ENCODE measurements at regions not wholly inside any gene's neighbourhood (a gene's known extent, or its start where the extent isn't known, plus 50 kb on each side); places are given as distances from the start of the nearest gene placed in this dataset.

DNA sequence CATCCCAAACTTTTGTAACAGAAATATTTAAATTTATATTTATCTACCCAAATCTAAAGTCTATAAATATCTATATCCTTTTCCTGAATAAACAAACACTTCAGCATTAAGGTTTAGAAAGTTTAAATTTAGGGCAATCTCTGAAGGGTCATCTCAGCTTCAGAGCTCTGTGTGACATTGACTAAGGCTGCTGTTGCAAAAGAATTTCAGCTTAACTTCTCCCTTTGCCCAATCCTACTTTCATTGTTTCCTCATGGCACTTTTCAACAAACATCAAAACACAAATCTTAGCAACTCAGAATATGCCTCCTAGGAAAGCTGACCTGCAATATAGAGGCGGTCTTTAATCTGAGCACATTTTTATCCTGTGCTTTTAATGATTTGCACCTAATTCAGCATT, 79.7 kb upstream of the BANK1 start:
- Mint-ChIP-seq H3K27ac (ENCODE audit: unreplicated experiment) (no peak overlapping the region), H3K27me3 (ENCODE audit: low read depth) (no peaks in the 10 kb centered on the region), H3K4me1 (no peaks in the 10 kb centered on the region), H3K4me3 (no peak overlapping the region), H3K36me3 (ENCODE audit: low read depth) (peaks cover 9% of the 10 kb centered on the region), H3K9me3 (peaks cover 13% of the 10 kb centered on the region)
- DNase-seq (ENCODE audit: low read depth, low spot score): no peak
- TF ChIP-seq, protein P1, sequence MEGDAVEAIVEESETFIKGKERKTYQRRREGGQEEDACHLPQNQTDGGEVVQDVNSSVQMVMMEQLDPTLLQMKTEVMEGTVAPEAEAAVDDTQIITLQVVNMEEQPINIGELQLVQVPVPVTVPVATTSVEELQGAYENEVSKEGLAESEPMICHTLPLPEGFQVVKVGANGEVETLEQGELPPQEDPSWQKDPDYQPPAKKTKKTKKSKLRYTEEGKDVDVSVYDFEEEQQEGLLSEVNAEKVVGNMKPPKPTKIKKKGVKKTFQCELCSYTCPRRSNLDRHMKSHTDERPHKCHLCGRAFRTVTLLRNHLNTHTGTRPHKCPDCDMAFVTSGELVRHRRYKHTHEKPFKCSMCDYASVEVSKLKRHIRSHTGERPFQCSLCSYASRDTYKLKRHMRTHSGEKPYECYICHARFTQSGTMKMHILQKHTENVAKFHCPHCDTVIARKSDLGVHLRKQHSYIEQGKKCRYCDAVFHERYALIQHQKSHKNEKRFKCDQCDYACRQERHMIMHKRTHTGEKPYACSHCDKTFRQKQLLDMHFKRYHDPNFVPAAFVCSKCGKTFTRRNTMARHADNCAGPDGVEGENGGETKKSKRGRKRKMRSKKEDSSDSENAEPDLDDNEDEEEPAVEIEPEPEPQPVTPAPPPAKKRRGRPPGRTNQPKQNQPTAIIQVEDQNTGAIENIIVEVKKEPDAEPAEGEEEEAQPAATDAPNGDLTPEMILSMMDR (conservative IDR thresholded peaks at IDR 0.05): no peak

DNA sequence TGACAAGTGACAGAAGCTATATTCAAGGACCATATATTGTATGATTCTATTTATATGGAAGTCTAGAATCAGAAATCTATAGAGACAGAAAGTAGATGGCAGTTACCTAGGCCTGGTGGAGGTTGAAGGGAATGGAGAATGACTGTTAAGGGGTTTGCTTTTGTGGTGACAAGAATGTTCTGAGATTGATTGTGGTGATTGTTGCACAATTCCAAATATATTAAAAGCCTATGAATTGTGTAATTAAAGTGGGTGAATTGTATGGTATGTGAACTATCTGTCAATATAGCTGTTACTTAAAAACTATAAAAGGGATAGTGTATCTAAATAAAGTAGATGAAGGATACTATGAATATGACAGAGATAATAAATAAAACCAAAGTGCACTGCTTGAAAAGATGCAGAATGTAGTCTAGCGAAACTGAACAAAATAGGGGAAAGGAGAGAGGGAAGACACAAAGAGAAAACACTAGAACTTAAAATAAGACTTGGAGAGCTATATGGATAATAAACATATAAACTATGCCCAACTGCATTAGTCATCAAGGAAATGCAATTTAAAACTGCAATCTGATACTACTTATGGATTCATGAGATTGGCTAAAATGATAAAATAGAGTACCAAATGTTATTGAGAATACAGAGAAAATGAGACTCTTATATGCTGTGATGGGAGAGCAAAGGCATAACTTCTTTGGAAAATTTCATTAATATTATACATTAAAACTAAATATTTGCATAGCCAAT, 82.1 kb upstream of the BANK1 start:
- Mint-ChIP-seq H3K4me3 (no peak overlapping the region), H3K27me3 (ENCODE audit: low read depth) (no peaks in the 10 kb centered on the region), H3K9me3 (peaks cover 5% of the 10 kb centered on the region), H3K4me1 (no peaks in the 10 kb centered on the region), H3K27ac (ENCODE audit: unreplicated experiment) (no peak overlapping the region), H3K36me3 (ENCODE audit: low read depth) (peaks cover 4% of the 10 kb centered on the region)
- TF ChIP-seq, protein P1 (conservative IDR thresholded peaks at IDR 0.05): no peak
- DNase-seq (ENCODE audit: low read depth, low spot score): no peak

DNA sequence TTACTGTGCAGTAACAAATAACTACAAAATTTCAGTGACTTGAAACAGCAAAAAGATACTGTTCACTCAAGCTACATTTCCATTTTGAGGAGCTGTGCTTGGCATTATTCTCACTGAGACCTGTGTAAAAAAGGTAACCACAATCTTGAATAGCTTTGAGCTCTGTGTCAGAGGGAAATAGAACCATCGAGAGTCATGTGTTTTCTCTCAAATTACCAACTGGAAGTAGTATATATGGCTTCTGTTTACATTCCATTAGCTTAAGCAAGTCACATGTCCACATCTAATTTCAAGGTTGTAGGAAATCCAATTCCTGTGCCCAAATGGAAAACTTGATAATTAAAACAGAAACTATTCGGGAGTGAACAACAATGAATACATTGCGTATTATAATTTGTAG, 82.9 kb upstream of the BANK1 start:
- H3K36me3 Mint-ChIP-seq (ENCODE audit: low read depth): peaks cover 4% of the 10 kb centered on the region
- peaks cover 5% of the 10 kb centered on the region for H3K9me3 Mint-ChIP-seq
- no peak overlapping the region for H3K27ac Mint-ChIP-seq (ENCODE audit: unreplicated experiment)

DNA sequence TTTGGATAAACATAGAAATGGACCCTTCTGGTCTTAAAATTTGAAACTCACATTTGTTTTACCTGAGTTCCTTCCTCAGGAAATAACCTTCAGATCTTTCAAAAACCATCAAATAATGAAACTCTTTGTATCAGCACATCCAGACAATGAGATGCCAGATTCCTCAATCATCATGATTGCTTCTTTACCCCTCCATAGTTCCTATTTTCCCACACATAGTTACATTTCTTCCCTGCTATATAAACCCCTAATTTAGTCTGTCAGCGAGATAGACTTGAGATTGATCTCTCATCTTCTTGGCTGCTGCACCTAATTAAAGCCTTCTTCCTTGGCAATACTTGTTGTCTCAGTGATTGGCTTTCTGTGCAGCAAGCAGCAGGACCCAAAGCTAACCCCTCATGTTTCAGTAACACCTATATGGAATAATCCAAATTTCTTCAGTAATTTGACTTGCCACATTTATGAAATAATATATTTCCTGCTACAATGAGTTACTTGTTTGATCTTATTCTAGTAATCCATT, 83.9 kb upstream of the BANK1 start:
- Mint-ChIP-seq H3K9me3 (peaks cover 8% of the 10 kb centered on the region), H3K27me3 (ENCODE audit: low read depth) (no peaks in the 10 kb centered on the region), H3K27ac (ENCODE audit: unreplicated experiment) (no peak overlapping the region), H3K4me1 (peaks cover 4% of the 10 kb centered on the region), H3K36me3 (ENCODE audit: low read depth) (peaks cover 4% of the 10 kb centered on the region), H3K4me3 (no peak overlapping the region)
- TF ChIP-seq, protein P1 (conservative IDR thresholded peaks at IDR 0.05): no peak
- DNase-seq (ENCODE audit: low read depth, low spot score): no peak

More for the DNA sequence above, 82.9 kb upstream of the BANK1 start:
- no peaks in the 10 kb centered on the region for H3K4me1 Mint-ChIP-seq
- no peak overlapping the region for H3K4me3 Mint-ChIP-seq
- no peak for DNase-seq (ENCODE audit: low read depth, low spot score)
- TF ChIP-seq, protein P1 (conservative IDR thresholded peaks at IDR 0.05): no peak
- no peaks in the 10 kb centered on the region for H3K27me3 Mint-ChIP-seq (ENCODE audit: low read depth)

DNA sequence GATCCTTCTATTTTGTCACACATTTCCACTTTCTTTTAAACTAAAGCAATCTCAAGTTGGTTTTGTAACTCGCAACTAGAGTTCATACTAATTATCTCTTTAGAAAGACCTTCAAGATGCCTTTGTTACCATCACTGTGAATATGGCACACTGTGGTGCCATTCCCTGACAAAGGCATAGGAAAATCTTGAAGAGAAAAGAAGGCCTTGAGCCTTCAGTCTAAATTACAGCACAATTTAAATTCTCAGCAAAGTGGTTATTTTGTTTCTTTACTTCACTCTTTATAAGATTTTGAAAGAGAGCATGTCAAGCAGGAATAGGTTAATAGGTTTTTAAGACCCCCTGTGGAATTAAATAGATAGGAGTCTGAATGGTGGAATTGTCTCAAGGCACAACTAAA, 89.0 kb upstream of the BANK1 start:
- no peaks in the 10 kb centered on the region for H3K27me3 Mint-ChIP-seq (ENCODE audit: low read depth)
- TF ChIP-seq, protein P1 (conservative IDR thresholded peaks at IDR 0.05): no peak
- H3K9me3 Mint-ChIP-seq: peaks cover 6% of the 10 kb centered on the region
- DNase-seq (ENCODE audit: low read depth, low spot score): no peak
- H3K4me3 Mint-ChIP-seq: no peak overlapping the region
- peaks cover 2% of the 10 kb centered on the region for H3K36me3 Mint-ChIP-seq (ENCODE audit: low read depth)
- H3K27ac Mint-ChIP-seq (ENCODE audit: unreplicated experiment): no peak overlapping the region
- H3K4me1 Mint-ChIP-seq: peaks cover 11% of the 10 kb centered on the region

All from neural crest cell (in vitro differentiated cells).